CD4-positive, alpha-beta T cell treated with Interferon gamma for 1 hour (primary cell): ENCODE measurements at regions not wholly inside any gene's neighbourhood (a gene's known extent, or its start where the extent isn't known, plus 50 kb on each side); places are given as distances from the start of the nearest gene placed in this dataset.
"Not testable (repeated sequence)": the region's sequence is repeated elsewhere in the genome, so short reads cannot be mapped to it uniquely, and the experiment has no call there.

Source experiments
- DNase-seq: peaks from one replicate; pipeline ENCODE4 v3.0.0-alpha.2; 2020

GRCh38 chr15:25171111-25171811, 216.5 kb downstream of the SNRPN start:
- no peak for DNase-seq

- no peak for DNase-seq
Observed at GRCh38 chr15:25171856-25172687, 217.3 kb downstream of the SNRPN start.

GRCh38 chr15:25172691-25173090, 217.9 kb downstream of the SNRPN start:
- no peak for DNase-seq

GRCh38 chr15:25173241-25174028, 218.6 kb downstream of the SNRPN start:
- DNase-seq = no peak

GRCh38 chr15:25174149-25174548, 219.4 kb downstream of the SNRPN start:
- DNase-seq = not testable (repeated sequence)

- no peak for DNase-seq
Observed at GRCh38 chr15:25175033-25175788, 220.4 kb downstream of the SNRPN start.

GRCh38 chr15:25175789-25176615, 221.2 kb downstream of the SNRPN start:
- DNase-seq = no peak

GRCh38 chr15:25176616-25176923, 221.8 kb downstream of the SNRPN start:
- no peak for DNase-seq

GRCh38 chr15:25176991-25177954, 222.5 kb downstream of the SNRPN start:
- no peak for DNase-seq

- no peak for DNase-seq
Observed at GRCh38 chr15:25177955-25178801, 223.4 kb downstream of the SNRPN start.

- no peak for DNase-seq
Observed at GRCh38 chr15:25178835-25179672, 224.3 kb downstream of the SNRPN start.

GRCh38 chr15:25179673-25180511, 225.1 kb downstream of the SNRPN start:
- DNase-seq = no peak

GRCh38 chr15:25180606-25181292, 226.0 kb downstream of the SNRPN start:
- no peak for DNase-seq

GRCh38 chr15:25181293-25182097, 226.7 kb downstream of the SNRPN start:
- no peak for DNase-seq

- no peak for DNase-seq
Observed at GRCh38 chr15:25182098-25182478, 227.3 kb downstream of the SNRPN start.

- no peak for DNase-seq
Observed at GRCh38 chr15:25182736-25183445, 228.1 kb downstream of the SNRPN start.
